ENCODE measurements at regions not wholly inside any gene's neighbourhood (a gene's known extent, or its start where the extent isn't known, plus 50 kb on each side); places are given as distances from the start of the nearest gene placed in this dataset.

DNA sequence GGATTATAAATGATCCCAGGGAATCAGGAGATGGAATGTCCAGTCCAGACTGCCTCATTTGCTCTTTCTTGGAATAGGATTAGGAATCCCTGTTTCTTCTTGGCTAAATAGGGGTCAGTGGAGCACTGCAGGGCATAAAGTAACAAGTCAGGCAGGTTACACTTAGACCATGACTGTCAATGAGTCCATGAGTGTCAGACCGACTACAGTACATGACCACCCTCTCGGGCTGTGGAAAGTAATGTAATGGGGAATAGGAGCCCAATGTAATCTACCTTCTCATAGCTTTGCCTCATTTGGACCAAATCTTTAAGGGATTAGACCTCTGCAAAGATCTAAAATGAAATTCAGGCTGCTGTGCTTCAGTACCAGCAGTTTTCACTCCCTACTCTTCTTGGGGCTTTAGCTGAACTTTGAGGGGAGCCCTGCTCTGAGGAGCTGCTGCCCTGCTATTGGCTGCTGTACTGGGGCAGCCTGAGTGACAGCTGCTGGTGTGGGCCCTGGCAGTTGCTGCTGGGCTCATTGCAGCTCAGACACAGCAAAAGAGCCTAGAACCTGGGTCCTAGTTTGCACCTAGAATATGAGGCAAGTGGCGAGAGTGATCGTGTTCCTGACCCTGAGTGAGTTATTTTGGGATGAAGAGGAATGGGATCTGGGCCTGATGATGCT is 62.2 kb upstream of the OR4E1 start:
- DNase-seq (ENCODE audit: low read depth) = no peak

DNA sequence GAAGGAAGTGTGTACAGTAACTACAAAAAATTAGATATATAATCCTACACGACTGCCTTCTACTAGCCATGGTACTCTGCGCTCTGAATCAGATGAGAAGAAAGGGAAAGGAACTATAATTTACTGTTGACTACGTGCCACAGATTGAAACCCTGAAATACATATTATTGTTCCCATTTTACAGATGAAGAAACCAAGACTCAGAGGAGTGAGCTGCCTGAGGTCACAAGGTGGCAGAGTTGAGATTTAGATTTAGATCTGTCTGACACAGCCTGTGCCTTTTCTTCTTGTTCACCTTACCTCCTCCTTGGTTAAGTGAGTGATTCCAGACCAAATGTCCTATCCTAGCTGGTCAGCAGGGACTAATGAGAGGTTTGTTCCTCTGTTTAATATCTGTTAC is 61.6 kb upstream of the OR4E1 start:
- no peak for DNase-seq (ENCODE audit: low read depth)

DNA sequence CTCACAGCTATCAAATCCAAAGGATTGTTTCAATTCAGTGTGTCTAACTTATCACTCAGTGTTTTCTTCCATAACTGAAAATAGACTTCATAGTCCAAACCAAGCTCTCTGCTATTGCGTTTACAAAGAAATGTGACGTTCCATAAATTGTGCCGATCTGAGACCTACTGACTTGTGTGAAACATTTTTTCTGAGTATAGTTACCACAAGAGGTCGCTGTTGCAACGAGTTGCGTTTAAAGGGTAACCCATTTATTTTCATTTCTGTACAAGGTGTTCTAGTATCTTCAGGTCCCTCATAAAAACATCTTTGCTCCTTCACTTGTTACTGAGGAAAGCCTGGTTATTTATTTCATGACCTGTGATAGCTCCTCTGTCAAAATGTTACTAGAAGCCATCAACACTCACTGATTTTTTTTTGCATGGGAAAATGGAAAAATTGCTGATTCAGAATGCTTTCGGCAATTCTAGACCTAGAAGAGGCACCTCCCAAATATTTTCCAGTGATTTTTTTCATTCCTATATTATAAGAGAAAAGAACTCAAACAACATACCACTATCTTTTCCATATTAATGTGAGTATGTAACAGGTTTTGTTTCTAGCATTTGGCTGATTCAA is 60.9 kb upstream of the OR4E1 start:
- DNase-seq (ENCODE audit: low read depth) = no peak

DNA sequence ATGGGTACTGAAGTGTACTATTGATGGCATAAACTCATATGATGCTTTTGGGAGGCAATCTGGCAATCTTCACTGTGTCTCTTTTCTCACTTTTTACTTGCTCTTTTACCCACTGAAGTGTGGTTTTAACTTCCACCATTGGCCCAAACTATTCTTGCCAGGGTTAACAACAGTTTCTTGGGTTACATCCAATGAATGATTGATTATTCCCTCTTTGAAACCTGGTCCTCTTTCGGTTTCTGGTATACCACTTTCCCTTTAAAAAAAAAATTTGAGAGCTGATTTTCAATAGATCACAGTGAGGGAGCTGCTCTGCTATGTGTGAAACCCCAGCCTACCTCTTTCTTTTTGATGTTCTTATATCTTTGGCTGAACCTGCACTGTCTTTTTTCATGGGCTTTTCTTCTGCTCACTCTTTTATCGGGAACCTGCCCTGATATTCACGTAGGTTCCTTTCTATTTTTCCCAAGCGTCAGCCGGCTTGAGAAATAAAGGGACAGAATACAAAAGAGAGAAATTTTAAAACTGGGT is 56.1 kb upstream of the OR4E1 start:
- no peak for DNase-seq (ENCODE audit: low read depth)

- DNase-seq (ENCODE audit: low read depth) = no peak
Measured at GRCh38 chr14:21725250-21725649, 51.6 kb upstream of the OR4E1 start.

- no peak for DNase-seq (ENCODE audit: low read depth)
Measured at GRCh38 chr14:21724090-21724973, 50.7 kb upstream of the OR4E1 start.

GRCh38 chr14:21723431-21724045 is 49.9 kb upstream of the OR4E1 start:
- no peak for DNase-seq (ENCODE audit: low read depth)
